Stimulated activated CD8-positive, alpha-beta memory T cell treated with anti-CD3 and anti-CD28 coated beads, Interleukin-7, amount 100 ng/mL, for 4 hours (primary cell): ENCODE measurements at regions not wholly inside any gene's neighbourhood (a gene's known extent, or its start where the extent isn't known, plus 50 kb on each side); places are given as distances from the start of the nearest gene placed in this dataset.
"Not testable (repeated sequence)": the region's sequence is repeated elsewhere in the genome, so short reads cannot be mapped to it uniquely, and the experiment has no call there.

Source experiments
- DNase-seq, 2 donors: peaks; one replicate each; pipeline ENCODE4 v3.0.0-alpha.2; 2020; ENCODE audit warnings: low read depth in 2 of 2

GRCh38 chr12:125311050-125311449, 245.8 kb downstream of the AACS start:
- DNase-seq, result no peak

- DNase-seq, result no peak
These were observed 247.2 kb downstream of the AACS start for GRCh38 chr12:125312471-125312870.

GRCh38 chr12:125314051-125314755, 249.0 kb downstream of the AACS start:
- no peak for DNase-seq

- no peak for DNase-seq
These were observed 250.5 kb downstream of the AACS start for GRCh38 chr12:125315771-125316170.

- no peak for DNase-seq
These were observed 254.9 kb downstream of the AACS start for GRCh38 chr12:125320177-125320576.

- no peak for DNase-seq
These were observed 259.7 kb downstream of the AACS start for GRCh38 chr12:125324861-125325490.

- no peak for DNase-seq
These were observed 264.2 kb downstream of the AACS start for GRCh38 chr12:125329239-125330102.

- peak in 1 of 2 donors; percentile 10 for DNase-seq
These were observed 265.6 kb downstream of the AACS start for GRCh38 chr12:125330645-125331341.

- DNase-seq, result no peak
These were observed 266.3 kb downstream of the AACS start for GRCh38 chr12:125331342-125332052.

GRCh38 chr12:125332900-125333299, 267.7 kb downstream of the AACS start:
- DNase-seq, result no peak

GRCh38 chr12:125336246-125336645, 271.0 kb downstream of the AACS start:
- no peak for DNase-seq

GRCh38 chr12:125340791-125341190, 275.6 kb downstream of the AACS start:
- DNase-seq, result no peak

- DNase-seq, result no peak
These were observed 276.2 kb downstream of the AACS start for GRCh38 chr12:125341422-125341821.

GRCh38 chr12:125343649-125344048, 278.4 kb downstream of the AACS start:
- no peak for DNase-seq

GRCh38 chr12:125346362-125346761, 281.1 kb downstream of the AACS start:
- DNase-seq, result no peak

GRCh38 chr12:125351788-125352187, 286.6 kb downstream of the AACS start:
- DNase-seq, result no peak

- DNase-seq, result not testable (repeated sequence)
These were observed 287.8 kb downstream of the AACS start for GRCh38 chr12:125353002-125353401.

- no peak for DNase-seq
These were observed 288.6 kb downstream of the AACS start for GRCh38 chr12:125353871-125354270.

- DNase-seq, result no peak
These were observed 290.4 kb downstream of the AACS start for GRCh38 chr12:125355614-125356013.

- DNase-seq, result no peak
These were observed 290.9 kb downstream of the AACS start for GRCh38 chr12:125356111-125356510.

- no peak for DNase-seq
These were observed 292.3 kb downstream of the AACS start for GRCh38 chr12:125357561-125357960.
